SK-N-SH (cell line): ENCODE measurements at regions not wholly inside any gene's neighbourhood (a gene's known extent, or its start where the extent isn't known, plus 50 kb on each side); places are given as distances from the start of the nearest gene placed in this dataset.

Experiments
- CTCF ChIP-seq: fragments of 200-600 bp; sonication (generic); IDR thresholded peaks from 2 replicates; pipeline ENCODE4 v1.6.1; 2017; ENCODE audit warnings: antibody characterized with exemption, mild to moderate bottlenecking, moderate library complexity
- IRF3 ChIP-seq: fragments of 150-350 bp; IDR thresholded peaks from 2 replicates; pipeline ENCODE4 v1.6.1; 2016; ENCODE audit warnings: mild to moderate bottlenecking, low read depth, low read length

GRCh38 chr14:82694820-82695219, 1161.2 kb upstream of the SEL1L start:
- no peak for TF ChIP-seq IRF3
- no peak for TF ChIP-seq CTCF
